Lung microvascular endothelial cell (primary cell): ENCODE measurements at regions not wholly inside any gene's neighbourhood (a gene's known extent, or its start where the extent isn't known, plus 50 kb on each side); places are given as distances from the start of the nearest gene placed in this dataset.

Source experiments
- DNase-seq, 2 donors: peaks; one replicate each; pipeline versions ENCODE4 v3.0.0 to v3.0.0-alpha.2; 2010; ENCODE audit warnings: low read depth in 2 of 2

- DNase-seq, result no peak
These were observed 62.3 kb upstream of the MAF start for GRCh38 chr16:79662669-79663313.

GRCh38 chr16:79662122-79662521 is 61.6 kb upstream of the MAF start:
- no peak for DNase-seq

- no peak for DNase-seq
These were observed 61.0 kb upstream of the MAF start for GRCh38 chr16:79661578-79661977.

GRCh38 chr16:79659344-79659743 is 58.8 kb upstream of the MAF start:
- no peak for DNase-seq

- no peak for DNase-seq
These were observed 57.9 kb upstream of the MAF start for GRCh38 chr16:79658301-79659033.

GRCh38 chr16:79656553-79657115 is 56.1 kb upstream of the MAF start:
- DNase-seq, result no peak

GRCh38 chr16:79653373-79653891 is 52.9 kb upstream of the MAF start:
- no peak for DNase-seq

GRCh38 chr16:79651363-79651762 is 50.8 kb upstream of the MAF start:
- DNase-seq, result no peak
